ENCODE measurements at regions not wholly inside any gene's neighbourhood (a gene's known extent, or its start where the extent isn't known, plus 50 kb on each side); places are given as distances from the start of the nearest gene placed in this dataset.
"Not testable (repeated sequence)": the region's sequence is repeated elsewhere in the genome, so short reads cannot be mapped to it uniquely, and the experiment has no call there.

DNA sequence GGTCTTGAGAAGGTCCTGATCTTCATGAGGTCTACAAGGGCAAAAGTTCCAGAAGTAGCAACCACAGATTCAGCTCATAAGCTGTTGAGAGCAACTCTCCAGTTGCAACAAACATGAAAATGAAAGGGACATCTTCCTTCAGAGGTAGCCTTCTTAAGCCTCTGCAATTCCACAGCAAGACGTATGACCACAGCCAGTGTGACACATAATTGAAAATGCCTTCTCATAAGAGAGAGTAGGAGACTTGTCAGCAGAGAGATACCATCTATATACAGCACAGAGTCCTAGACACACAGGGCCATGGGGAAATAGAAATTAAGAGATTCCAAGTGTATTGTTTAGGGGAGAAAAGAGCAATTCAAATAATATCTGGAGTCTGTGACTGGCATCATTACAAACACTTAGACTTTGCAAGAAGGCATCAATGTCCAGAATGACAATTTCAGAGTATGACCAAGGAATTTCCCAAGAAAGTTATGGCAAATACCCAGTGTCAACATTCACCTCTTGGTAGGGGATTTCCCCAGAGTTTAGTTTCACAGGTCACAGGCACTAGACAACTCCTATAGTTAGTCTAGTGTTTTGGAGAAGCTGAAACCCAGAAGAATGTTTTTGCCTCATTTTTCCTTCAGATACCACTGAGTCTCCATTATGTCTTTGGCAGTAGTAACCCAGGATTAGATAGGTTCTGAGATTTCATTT, 340.3 kb downstream of the ZNF674 start:
- DNase-seq (ENCODE audit: low read depth), result no peak
- POLR2A ChIA-PET, result no interaction called here
- TF ChIP-seq, protein P1, sequence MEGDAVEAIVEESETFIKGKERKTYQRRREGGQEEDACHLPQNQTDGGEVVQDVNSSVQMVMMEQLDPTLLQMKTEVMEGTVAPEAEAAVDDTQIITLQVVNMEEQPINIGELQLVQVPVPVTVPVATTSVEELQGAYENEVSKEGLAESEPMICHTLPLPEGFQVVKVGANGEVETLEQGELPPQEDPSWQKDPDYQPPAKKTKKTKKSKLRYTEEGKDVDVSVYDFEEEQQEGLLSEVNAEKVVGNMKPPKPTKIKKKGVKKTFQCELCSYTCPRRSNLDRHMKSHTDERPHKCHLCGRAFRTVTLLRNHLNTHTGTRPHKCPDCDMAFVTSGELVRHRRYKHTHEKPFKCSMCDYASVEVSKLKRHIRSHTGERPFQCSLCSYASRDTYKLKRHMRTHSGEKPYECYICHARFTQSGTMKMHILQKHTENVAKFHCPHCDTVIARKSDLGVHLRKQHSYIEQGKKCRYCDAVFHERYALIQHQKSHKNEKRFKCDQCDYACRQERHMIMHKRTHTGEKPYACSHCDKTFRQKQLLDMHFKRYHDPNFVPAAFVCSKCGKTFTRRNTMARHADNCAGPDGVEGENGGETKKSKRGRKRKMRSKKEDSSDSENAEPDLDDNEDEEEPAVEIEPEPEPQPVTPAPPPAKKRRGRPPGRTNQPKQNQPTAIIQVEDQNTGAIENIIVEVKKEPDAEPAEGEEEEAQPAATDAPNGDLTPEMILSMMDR (IDR thresholded peaks at IDR 0.05; ENCODE audit: insufficient read depth, low read depth, low read length), result no peak
- Histone ChIP-seq H3K4me3 (ENCODE audit: low read depth, low read length) (no peak overlapping the region), H3K27me3 (ENCODE audit: control insufficient read depth, insufficient read depth, low read length) (no peaks in the 10 kb centered on the region), H3K36me3 (ENCODE audit: control insufficient read depth, insufficient read depth, low read length) (no peaks in the 10 kb centered on the region)
- CTCF ChIA-PET, result no interaction called here

DNA sequence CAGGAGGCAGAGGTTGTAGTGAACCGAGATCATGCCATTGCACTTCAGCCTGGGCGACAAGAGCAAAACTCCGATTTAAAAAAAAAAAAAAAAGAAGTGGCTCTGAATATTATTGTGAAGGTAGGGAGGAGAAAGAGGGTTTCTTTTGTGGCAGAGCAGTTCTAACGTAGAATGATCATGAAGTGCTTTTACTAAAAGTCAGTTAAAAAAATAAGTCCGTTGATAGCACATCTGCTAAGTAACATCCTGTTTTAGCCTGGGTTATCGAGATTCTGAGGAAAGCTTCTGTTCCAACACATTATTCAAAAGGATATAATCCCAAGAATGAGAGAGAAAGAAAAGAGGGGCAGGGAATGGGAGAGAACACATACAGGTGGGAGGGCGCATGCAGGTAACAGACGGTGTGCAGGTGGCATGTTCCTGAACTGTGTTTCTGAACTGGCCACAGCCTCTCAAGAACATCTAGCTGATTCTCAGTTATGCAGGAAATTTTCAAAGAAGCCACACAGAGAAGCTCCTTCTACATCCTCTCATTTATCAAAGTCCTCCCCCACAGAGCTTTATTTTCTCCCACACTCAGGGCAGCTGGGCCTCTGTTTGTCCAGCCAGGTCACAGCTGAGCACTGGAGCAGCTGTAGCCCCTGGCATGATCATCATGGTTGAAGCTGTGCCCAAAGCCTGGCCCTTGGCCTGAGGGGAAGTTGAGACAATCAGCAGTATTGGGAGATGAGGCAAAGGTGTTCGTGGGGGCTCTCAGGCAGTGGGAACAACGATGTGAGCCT, 342.3 kb downstream of the ZNF674 start:
- TF ChIP-seq, protein P1 (IDR thresholded peaks at IDR 0.05; ENCODE audit: insufficient read depth, low read depth, low read length), result no peak
- POLR2A ChIA-PET, result no interaction called here
- CTCF ChIA-PET, result no interaction called here
- no peak overlapping the region for H3K4me3 ChIP-seq (ENCODE audit: low read depth, low read length)
- H3K36me3 ChIP-seq (ENCODE audit: control insufficient read depth, insufficient read depth, low read length), result no peaks in the 10 kb centered on the region
- no peaks in the 10 kb centered on the region for H3K27me3 ChIP-seq (ENCODE audit: control insufficient read depth, insufficient read depth, low read length)
- DNase-seq (ENCODE audit: low read depth), result no peak

DNA sequence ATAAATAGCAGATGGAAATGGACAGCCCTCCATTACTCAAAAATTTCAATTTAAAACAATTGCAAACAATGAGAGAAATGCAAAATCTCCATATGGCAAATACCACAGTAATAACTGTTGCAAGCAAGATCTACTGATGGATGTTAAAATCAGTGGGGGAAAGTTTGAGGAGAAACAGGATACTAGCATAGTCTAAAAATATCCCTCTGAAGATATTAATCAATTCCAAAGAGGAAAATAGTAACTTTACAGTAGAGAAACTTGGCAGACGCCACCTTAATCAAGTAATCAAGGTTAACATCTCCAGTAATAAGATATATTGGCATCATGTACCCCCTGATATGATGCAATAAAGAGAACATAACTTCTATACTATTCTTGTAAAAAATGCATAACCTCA, 344.8 kb downstream of the ZNF674 start:
- POLR2A ChIA-PET, result no interaction called here
- CTCF ChIA-PET, result no interaction called here
- Histone ChIP-seq H3K4me3 (ENCODE audit: low read depth, low read length) (no peak overlapping the region), H3K27me3 (ENCODE audit: control insufficient read depth, insufficient read depth, low read length) (no peaks in the 10 kb centered on the region), H3K36me3 (ENCODE audit: control insufficient read depth, insufficient read depth, low read length) (no peaks in the 10 kb centered on the region)
- no peak for DNase-seq (ENCODE audit: low read depth)
- TF ChIP-seq, protein P1 (IDR thresholded peaks at IDR 0.05; ENCODE audit: insufficient read depth, low read depth, low read length), result no peak

DNA sequence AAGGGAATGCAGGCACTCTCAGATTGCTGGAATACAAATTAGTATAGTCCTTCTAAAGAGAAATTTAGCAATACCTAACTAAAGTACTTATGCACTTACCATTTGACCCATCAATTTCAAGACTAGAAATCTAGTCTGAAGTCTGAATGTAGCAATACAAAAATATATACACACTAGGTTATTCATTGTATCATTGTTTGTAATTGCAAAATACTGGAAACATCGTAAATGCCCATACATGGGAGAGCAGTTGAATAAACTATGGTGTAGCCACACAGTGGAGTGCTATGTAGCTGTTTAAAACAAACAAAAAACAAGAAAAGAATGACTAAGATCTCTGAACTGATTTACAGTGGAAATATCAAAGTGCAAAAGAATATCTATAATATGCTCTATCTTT, 346.4 kb downstream of the ZNF674 start:
- no peaks in the 10 kb centered on the region for H3K36me3 ChIP-seq (ENCODE audit: control insufficient read depth, insufficient read depth, low read length)
- TF ChIP-seq, protein P1 (IDR thresholded peaks at IDR 0.05; ENCODE audit: insufficient read depth, low read depth, low read length), result no peak
- H3K4me3 ChIP-seq (ENCODE audit: low read depth, low read length), result no peak overlapping the region
- ChIA-PET POLR2A (no interaction called here), CTCF (interaction anchor here (0.6 kb wide), 1 partner anchor 37 kb away, joined by 4 read pairs; no protein-coding TSS in a partner anchor)
- no peaks in the 10 kb centered on the region for H3K27me3 ChIP-seq (ENCODE audit: control insufficient read depth, insufficient read depth, low read length)
- no peak for DNase-seq (ENCODE audit: low read depth)

DNA sequence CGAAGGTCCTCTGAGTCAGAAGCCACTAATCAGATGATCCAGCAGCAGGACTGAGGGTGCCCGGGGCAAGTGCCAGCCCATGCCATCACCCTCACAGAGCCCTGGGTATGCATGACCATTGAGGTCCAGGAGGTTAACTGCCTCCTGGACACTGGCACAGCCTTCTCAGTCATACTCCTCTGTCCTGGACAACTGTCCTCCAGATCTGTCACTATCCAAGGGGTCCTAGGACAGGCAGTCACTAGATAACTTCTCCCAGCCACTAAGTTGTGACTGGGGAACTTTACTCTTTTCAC, 358.5 kb downstream of the ZNF674 start:
- DNase-seq (ENCODE audit: low read depth); H3K27me3 ChIP-seq (ENCODE audit: control insufficient read depth, insufficient read depth, low read length); H3K36me3 ChIP-seq (ENCODE audit: control insufficient read depth, insufficient read depth, low read length); CTCF ChIA-PET; POLR2A ChIA-PET; H3K4me3 ChIP-seq (ENCODE audit: low read depth, low read length): not testable (repeated sequence)

Measured in BJ (cell line).